ENCODE measurements at regions not wholly inside any gene's neighbourhood (a gene's known extent, or its start where the extent isn't known, plus 50 kb on each side); places are given as distances from the start of the nearest gene placed in this dataset. TPM values are rescaled to one million over a fixed set of nuclear protein-coding genes. Genes with fewer than 3 reads are reported as not detected.

DNA sequence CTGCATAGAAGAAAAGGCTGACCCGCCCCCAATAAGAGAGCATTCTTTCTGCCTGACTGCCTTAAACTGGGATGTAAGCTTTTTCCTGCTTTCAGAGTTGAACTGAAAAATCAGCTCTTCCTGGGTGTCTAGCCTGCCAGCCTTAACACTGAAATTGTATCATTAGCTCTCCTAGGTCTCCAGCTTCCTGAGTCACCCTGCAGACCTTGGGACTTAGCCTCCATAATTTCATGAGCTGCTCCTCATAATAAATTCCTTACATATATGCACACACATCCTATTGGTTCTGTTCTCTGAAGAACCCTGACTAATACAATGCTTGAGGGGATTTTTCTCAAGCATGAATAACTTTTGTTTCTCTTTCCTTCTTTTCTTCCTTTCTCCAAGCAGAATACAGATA is 76.4 kb upstream of the FAR2 start:
- FAIRE-seq (no peak), DNase-seq (ENCODE audit: low spot score in 2 of 2) (no peak)

DNA sequence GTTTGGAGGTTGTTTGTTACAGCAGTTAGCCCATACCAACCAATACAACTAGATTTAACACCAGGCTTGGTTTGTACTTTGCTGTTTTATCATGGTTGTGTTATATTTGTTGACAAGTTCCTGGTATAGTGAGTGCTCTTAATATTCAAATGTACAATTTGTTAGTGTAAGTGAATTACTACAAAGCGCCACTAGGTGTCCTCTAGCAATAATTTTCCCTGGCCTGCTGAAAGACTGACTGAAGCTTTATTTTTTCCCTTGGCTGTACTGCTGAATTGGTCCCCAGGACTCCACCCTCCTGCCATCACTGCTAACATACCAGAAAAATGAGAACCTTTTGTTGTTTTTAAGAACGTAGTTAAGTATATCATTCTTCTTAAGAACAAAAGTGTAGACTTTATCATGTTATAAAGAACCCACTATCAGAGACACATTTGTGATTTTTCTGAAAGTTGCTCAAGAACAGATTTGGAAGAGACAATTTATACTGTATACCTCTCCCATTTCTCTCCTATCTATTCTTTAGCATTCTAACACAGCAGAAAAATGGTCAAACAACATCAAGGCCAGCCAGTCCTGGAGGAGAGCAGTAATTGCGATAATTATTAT is 75.3 kb upstream of the FAR2 start:
- FAIRE-seq (peak; percentile 84), DNase-seq (ENCODE audit: low spot score in 2 of 2) (peak in 1 of 2 donors; percentile 22)

DNA sequence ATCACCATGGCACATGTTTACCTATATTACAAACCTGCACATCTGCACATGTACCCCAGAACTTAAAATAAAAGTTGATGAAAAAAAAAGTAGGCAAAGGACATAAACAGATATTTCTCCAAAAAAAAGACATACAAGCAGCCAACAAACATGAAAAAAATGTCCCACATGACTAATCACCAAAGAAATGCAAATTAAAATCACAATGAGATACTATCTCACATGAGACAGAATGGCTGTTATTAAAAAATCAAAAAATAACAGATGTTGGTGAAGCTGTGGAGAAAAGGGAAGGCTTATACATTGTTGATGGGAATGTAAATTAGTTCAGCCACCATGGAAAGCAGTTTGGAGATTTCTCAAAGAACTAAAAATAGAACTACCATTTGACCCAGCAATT is 68.0 kb upstream of the FAR2 start:
- DNase-seq (ENCODE audit: low spot score in 2 of 2) = no peak
- FAIRE-seq = no peak

- no peak for FAIRE-seq
Observed at GRCh38 chr12:29082522-29082921, 66.6 kb upstream of the FAR2 start.

GRCh38 chr12:29086325-29087271 is 62.5 kb upstream of the FAR2 start:
- DNase-seq (ENCODE audit: low spot score in 2 of 2) (no peak), FAIRE-seq (no peak)

More at GRCh38 chr12:29082522-29082921, 66.6 kb upstream of the FAR2 start:
- DNase-seq (ENCODE audit: low spot score in 2 of 2) = no peak

GRCh38 chr12:29088611-29089219 is 60.4 kb upstream of the FAR2 start:
- FAIRE-seq (peak; percentile 6), DNase-seq (ENCODE audit: low spot score in 2 of 2) (no peak)

Small RNA genes in the stretch of these regions (small RNA-seq; reads per million reads assigned to genes)
- gene AC024255.1 = not detected

Data from frontal cortex (tissue), 4 donors.